ENCODE measurements at regions not wholly inside any gene's neighbourhood (a gene's known extent, or its start where the extent isn't known, plus 50 kb on each side); places are given as distances from the start of the nearest gene placed in this dataset.

- Histone ChIP-seq H2AFZ (ENCODE audit: low read length) (no peak overlapping the region), H2BK12ac (ENCODE audit: low read depth, low read length) (no peak overlapping the region), H2BK15ac (ENCODE audit: low read length) (no peak overlapping the region), H3K4me2 (ENCODE audit: insufficient read depth in 1 of 2, low read depth in 2 of 2, low read length in 2 of 2) (no peak overlapping the region), H3K9ac (replicated peaks in 1 of 4; ENCODE audit: extremely low read depth in 1 of 4, low read depth in 3 of 4, low read length in 3 of 4) (no peak overlapping the region), H3K23ac (ENCODE audit: insufficient read length) (no peak overlapping the region), H4K5ac (ENCODE audit: insufficient read length, low read depth, low read length) (no peak overlapping the region), H3K79me2 (ENCODE audit: control insufficient read depth in 1 of 2, insufficient read depth in 2 of 2, low read length in 2 of 2) (no peaks in the 10 kb centered on the region), H2BK120ac (replicated peaks; ENCODE audit: low read depth, low read length) (no peak overlapping the region), H3K14ac (ENCODE audit: insufficient read length) (no peak overlapping the region), H3K4me3 (ENCODE audit: extremely low read depth in 1 of 4, insufficient read depth in 2 of 4, low read depth in 3 of 4, low read length in 4 of 4) (no peak overlapping the region), H3K4ac (replicated peaks; ENCODE audit: insufficient read length, low read depth, low read length) (no peak overlapping the region), H3K79me1 (ENCODE audit: low read depth, low read length) (no peaks in the 10 kb centered on the region), H3K36me3 (ENCODE audit: control insufficient read depth in 2 of 4, insufficient read depth in 4 of 4, low read length in 3 of 4) (no peaks in the 10 kb centered on the region), H2BK5ac (ENCODE audit: low read depth, low read length) (no peak overlapping the region), H3K9me3 (ENCODE audit: insufficient read depth in 2 of 2, low read depth in 1 of 2, low read length in 1 of 2) (no peaks in the 10 kb centered on the region), H3K23me2 (ENCODE audit: low read depth, low read length) (no peaks in the 10 kb centered on the region; the same call in 1 of the 2 replicates), H2AK5ac (ENCODE audit: low read depth, low read length) (no peak overlapping the region), H3K18ac (ENCODE audit: extremely low read depth, low read length) (no peak overlapping the region), H3K27me3 (replicated peaks in 1 of 4; ENCODE audit: control insufficient read depth in 3 of 4, extremely low read depth in 1 of 4, insufficient read depth in 3 of 4, low read length in 3 of 4) (no peaks in the 10 kb centered on the region), H3K27ac (ENCODE audit: low read depth, low read length) (no peak overlapping the region), H4K91ac (replicated peaks; ENCODE audit: insufficient read length, low read length) (no peak overlapping the region), H3K56ac (replicated peaks; ENCODE audit: insufficient read length, low read depth, low read length) (no peak overlapping the region), H2BK20ac (ENCODE audit: low read length) (no peak overlapping the region), H4K20me1 (replicated peaks in 1 of 2; ENCODE audit: control insufficient read depth in 1 of 2, insufficient read depth in 2 of 2, low read length in 2 of 2) (no peaks in the 10 kb centered on the region), H4K8ac (ENCODE audit: extremely low read depth, insufficient read depth, low read length) (no peak overlapping the region), H3K4me1 (replicated peaks in 1 of 4; ENCODE audit: control insufficient read depth in 3 of 4, insufficient read depth in 4 of 4, low read length in 3 of 4) (no peaks in the 10 kb centered on the region)
- ChIA-PET CTCF (ENCODE audit: partially characterized antibody) (no interaction called here), POLR2A (ENCODE audit: partially characterized antibody) (no interaction called here)
- DNase-seq (ENCODE audit: low read depth in 1 of 2, low spot score in 2 of 2) (no peak), FAIRE-seq (no peak)
- 91% methylated on average over 5 of the region's 5 CpGs; no CpG with 5 or more reads in 1 of the 2 experiments for WGBS, 2 experiments (ENCODE audit: extremely low coverage in 1 of 2, insufficient coverage in 1 of 2, insufficient read length in 1 of 2, insufficient replicate concordance in 2 of 2, low coverage in 1 of 2, low lambda C conversion rate in 2 of 2, missing lambda C conversion rate in 1 of 2)
- TF ChIP-seq ATF2 (IDR thresholded peaks at IDR 0.05; ENCODE audit: low read length) (no peak), TCF12 (IDR thresholded peaks at IDR 0.05; ENCODE audit: low read depth, low read length) (no peak), SP1 (IDR thresholded peaks at IDR 0.05; ENCODE audit: low read depth, low read length) (no peak), SIN3A (conservative IDR thresholded peaks at IDR 0.05 in 1 of 2, IDR thresholded peaks at IDR 0.05 in 1 of 2; ENCODE audit: low read depth in 1 of 2, low read length in 2 of 2) (no peak), HDAC6 (IDR thresholded peaks at IDR 0.05; ENCODE audit: low read depth, low read length) (no peak)
These were observed 773.8 kb upstream of the CHD1 start for GRCh38 chr5:99702565-99702964.

Data from H1 (cell line).